ENCODE measurements at regions not wholly inside any gene's neighbourhood (a gene's known extent, or its start where the extent isn't known, plus 50 kb on each side); places are given as distances from the start of the nearest gene placed in this dataset.

GRCh38 chr14:53545217-53545616, 392.1 kb upstream of the DDHD1 start:
- no peak for DNase-seq (ENCODE audit: low spot score)

DNA sequence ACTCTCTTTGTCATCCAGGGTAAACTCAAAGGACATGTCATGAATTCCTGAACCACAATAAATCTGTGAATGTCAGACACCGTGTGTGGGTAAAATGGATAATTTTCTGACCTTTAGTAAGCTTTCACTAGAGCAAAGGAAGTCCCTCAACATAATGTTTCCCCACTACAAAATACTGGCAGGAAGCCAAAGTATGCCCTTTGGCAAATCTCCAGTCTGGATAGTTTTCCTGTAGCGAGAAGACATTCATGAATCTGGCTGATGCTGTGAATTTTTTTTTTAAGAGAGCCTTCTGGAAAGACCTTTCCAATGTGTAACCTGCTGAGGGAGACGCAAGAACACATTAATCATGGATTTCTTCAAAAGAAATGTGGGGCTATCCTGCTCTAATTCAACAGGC, 389.6 kb upstream of the DDHD1 start:
- DNase-seq (ENCODE audit: low spot score), result no peak

- DNase-seq (ENCODE audit: low spot score), result no peak
These were observed 388.3 kb upstream of the DDHD1 start for GRCh38 chr14:53541411-53541810.

DNA sequence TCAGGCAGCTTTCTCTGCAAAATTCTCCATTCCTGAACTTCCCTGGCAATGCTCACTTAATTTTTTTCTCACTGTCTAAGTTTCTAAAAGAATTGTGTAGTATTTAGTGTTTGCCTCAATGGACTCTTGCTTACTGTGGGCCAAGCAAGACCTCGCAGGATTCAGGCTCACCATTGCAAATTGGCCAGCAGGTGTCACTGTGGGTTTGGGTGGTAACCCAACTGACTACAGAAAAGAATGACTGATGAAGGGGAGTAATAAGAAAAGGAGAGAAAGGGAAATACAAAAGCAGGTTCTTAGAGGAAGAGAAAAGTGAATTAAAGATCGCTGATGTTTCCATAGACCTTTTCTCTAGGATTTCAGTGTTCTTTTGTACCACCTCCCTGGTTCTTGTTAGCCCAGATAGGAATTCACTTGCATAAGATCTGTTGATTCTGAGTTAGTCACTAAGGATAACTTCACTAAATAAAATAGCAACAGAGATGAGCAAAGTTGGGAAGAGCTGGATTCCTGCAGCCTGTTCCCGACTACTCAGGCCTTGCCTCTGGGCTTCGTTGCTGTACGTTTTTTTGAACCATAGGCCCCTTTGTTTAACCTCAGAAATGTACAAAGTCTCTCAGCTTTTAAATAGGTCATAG, 386.5 kb upstream of the DDHD1 start:
- peak; percentile 84 for DNase-seq (ENCODE audit: low spot score)

GRCh38 chr14:53538316-53538881, 385.3 kb upstream of the DDHD1 start:
- no peak for DNase-seq (ENCODE audit: low spot score)

GRCh38 chr14:53537422-53538315, 384.5 kb upstream of the DDHD1 start:
- no peak for DNase-seq (ENCODE audit: low spot score)

GRCh38 chr14:53536446-53536845, 383.3 kb upstream of the DDHD1 start:
- DNase-seq (ENCODE audit: low spot score), result no peak

DNA sequence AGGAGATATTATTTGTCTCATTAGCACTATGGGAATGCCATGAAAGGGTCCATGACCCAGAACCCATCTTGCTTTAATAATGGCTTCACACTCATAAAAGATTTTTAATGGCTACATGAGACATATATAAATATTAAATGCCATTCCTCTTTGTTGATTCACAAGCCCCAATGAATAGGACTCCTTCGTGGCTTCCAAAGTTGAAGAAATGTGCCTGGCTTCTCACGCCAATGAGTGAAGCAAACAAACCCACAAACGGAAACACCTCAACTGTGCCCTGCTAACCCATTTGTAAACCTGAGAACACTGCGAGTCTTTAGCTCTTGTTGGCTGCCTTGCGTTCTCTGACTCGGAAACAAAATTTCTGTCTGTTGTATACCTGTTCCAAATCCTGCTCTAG, 381.7 kb upstream of the DDHD1 start:
- DNase-seq (ENCODE audit: low spot score), result no peak

GRCh38 chr14:53533384-53533970, 380.4 kb upstream of the DDHD1 start:
- no peak for DNase-seq (ENCODE audit: low spot score)

GRCh38 chr14:53532853-53533252, 379.7 kb upstream of the DDHD1 start:
- no peak for DNase-seq (ENCODE audit: low spot score)

DNA sequence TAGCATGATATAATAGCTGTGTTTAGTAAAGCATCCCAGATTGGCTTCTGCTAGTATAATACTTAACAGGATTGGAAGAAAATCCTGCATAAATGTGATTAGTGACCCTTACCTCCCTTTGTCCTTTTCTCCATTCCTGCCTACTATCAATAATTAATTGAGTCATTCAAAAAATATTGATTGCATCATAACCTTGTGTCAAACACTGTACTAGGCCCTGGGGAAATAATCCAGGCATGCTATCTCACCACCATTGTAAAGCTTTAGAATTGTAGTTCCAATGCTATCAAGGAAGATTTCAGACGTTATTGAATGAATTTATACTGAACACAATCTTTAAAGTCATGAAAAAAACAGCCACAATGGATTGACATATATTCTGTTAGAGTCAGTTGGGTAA, 378.6 kb upstream of the DDHD1 start:
- no peak for DNase-seq (ENCODE audit: low spot score)

- no peak for DNase-seq (ENCODE audit: low spot score)
These were observed 378.0 kb upstream of the DDHD1 start for GRCh38 chr14:53531156-53531555.

GRCh38 chr14:53529519-53529918, 376.4 kb upstream of the DDHD1 start:
- no peak for DNase-seq (ENCODE audit: low spot score)

DNA sequence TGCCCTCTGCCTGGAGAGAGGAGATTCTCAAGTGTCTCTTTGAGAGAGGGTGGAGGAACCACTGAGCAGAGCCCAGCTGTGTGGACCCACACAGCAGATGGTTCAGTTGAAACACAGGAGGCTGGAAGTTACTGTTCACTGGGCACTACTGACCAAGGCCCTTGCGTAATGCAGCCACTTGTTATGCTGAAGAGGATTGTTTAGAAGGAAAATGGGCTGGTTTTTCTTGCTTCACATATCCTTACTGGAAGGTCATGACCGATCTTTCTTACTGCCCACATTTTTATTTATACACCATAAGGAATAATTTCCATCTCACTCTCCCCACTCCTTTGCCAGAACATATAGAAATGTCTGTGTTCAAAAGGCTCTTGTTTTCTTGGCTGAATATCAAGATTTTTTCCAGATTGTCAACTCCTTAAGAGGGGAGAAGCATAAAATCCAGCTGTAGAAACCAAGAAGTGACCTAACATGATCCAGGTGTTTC, 375.1 kb upstream of the DDHD1 start:
- DNase-seq (ENCODE audit: low spot score), result no peak

- no peak for DNase-seq (ENCODE audit: low spot score)
These were observed 373.1 kb upstream of the DDHD1 start for GRCh38 chr14:53526200-53526599.

DNA sequence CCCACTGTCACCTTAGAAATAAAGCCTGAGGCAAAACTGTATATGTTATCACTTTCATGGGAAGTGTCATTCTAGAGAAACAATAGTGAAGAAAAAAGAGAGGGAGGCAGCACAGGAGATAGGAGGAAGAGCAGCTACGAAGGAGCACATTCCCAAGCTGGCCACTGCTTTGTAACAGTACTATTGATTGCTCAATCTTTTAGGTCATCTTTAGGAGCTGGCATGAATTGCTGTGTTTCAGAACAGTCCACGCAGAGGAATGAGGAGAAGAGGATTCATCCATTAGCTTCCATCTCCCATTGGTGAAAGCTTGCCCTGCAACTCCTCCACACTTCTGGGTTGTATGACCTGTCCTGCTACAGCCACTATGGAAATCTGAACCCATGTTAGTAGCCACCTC, 372.5 kb upstream of the DDHD1 start:
- no peak for DNase-seq (ENCODE audit: low spot score)

GRCh38 chr14:53524391-53524790, 371.3 kb upstream of the DDHD1 start:
- DNase-seq (ENCODE audit: low spot score), result no peak

- DNase-seq (ENCODE audit: low spot score), result no peak
These were observed 370.1 kb upstream of the DDHD1 start for GRCh38 chr14:53523226-53523625.

DNA sequence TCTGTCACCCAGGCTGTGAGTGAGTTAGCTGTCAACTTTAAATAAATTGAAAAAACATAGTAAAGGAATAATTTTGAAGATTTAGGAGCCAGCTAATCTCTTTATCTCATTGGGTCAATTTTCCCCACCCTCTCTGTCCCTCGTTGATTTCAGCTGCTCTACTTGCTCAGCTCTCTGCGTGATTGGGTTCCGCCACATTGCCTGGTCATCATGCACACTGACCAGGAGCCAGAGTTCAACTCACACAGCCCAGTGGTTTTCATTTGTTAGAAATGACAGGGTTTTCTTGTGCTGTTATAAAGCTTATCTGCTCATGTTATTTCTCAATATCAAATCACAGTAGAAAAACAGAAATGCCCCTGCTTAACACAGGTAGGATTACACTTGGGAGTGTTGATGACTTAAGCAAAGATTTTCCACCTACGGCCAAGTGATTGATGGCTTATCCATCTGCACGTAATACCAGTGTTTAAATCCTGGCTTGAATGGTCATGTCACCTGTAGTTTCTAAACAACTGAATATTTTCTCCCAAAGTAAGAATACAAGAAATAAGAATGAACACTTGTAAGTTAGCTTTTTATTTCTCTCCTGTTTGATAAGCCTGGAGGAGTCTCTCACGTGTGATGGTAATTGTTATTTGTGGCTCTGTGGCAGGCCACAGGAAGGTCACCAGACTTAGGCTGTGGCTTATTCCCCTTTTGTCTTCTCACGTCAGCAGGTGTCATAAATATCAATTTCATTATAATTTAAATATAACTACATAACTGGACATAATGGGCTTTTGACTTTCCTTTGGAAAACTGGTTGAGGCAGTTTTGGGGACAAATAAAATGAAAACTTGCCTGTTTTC, 367.2 kb upstream of the DDHD1 start:
- DNase-seq (ENCODE audit: low spot score), result no peak

DNA sequence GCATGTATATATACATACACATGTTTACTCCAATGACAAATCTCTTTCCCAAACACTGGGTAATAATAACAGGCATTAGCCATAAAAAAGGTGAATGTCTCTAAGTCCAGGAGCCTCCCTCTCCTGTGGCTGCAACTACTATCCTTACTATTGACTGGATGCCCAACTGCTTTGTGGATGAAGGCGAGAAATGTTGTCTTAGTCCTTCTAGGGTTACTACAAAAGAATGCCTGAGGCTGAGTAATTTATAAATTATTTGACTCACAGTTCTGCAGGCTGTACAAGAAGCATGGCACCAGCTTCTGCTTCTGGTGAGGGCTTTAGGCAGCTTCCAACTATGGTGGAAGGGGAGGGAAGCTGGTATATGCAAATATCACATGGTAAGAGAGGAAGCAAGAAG, 366.0 kb upstream of the DDHD1 start:
- no peak for DNase-seq (ENCODE audit: low spot score)

DNA sequence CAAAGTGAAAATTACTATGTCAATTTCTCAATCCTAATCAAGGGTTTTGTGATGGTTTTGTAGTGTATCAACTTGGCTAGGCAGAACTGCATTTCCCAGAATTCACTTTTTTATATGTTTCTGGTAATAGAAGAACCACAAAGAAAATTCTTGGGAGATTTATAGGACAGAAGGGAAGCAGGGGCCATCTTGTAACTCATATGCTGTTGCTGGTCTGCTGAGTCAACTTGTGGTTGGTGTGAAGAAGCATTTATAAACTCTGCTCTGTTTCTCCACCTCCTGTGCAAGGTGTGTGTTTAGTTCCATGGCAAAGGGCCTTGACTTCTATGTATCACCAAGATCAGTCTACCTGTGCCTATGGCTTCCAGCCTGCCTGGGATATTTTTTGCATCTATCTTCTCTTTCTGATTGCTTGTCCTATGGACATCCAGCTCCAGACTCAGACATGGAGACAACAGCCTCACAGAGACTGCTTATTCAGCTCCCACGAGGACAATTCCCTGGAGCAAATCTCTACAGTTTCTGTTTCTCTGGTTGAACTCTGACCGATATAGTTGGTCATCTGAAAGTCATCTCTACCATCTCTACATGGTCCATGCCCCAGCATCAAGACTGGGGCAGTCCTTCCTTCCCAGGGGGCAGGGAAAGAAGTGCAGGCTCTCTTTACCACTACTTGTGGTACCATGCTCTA, 364.3 kb upstream of the DDHD1 start:
- DNase-seq (ENCODE audit: low spot score), result no peak

Measured in ecto neural progenitor cell (in vitro differentiated cells).